Esophagus squamous epithelium (tissue), 5 donors: ENCODE measurements at regions not wholly inside any gene's neighbourhood (a gene's known extent, or its start where the extent isn't known, plus 50 kb on each side); places are given as distances from the start of the nearest gene placed in this dataset.
"Not testable (repeated sequence)": the region's sequence is repeated elsewhere in the genome, so short reads cannot be mapped to it uniquely, and the experiment has no call there.

Experiments used
- DNase-seq: peaks from one replicate; lab custom pipeline; 2025; lab: John Stamatoyannopoulos, UW
- H3K27ac ChIP-seq, 4 donors: fragments of 200-600 bp; sonication (generic); one replicate each; pipeline ENCODE4 v1.5.1; 2016 to 2019; ENCODE audit warnings: mild to moderate bottlenecking in 1 of 4
- H3K27me3 ChIP-seq, 4 donors: fragments of 200-600 bp; sonication (generic); 1 replicate in 3 of 4; 2 replicates in 1 of 4; pipeline versions ENCODE4 v1.5.1 to v1.6.0; 2017 to 2021; ENCODE audit warnings: antibody characterized with exemption in 1 of 4
- H3K36me3 ChIP-seq, 3 donors: fragments of 200-600 bp; sonication (generic); one replicate each; pipeline ENCODE4 v1.5.1; 2016 to 2019
- H3K4me1 ChIP-seq, 3 donors: fragments of 200-600 bp; sonication (generic); one replicate each; pipeline ENCODE4 v1.5.1; 2017 to 2019
- H3K4me3 ChIP-seq, 4 donors: fragments of 200-600 bp; sonication (generic); 1 replicate in 3 of 4; 2 replicates in 1 of 4; pipeline ENCODE4 v1.5.1; 2016 to 2019; ENCODE audit warnings: mild to moderate bottlenecking in 2 of 4, moderate library complexity in 1 of 4
- H3K9me3 ChIP-seq, 3 donors: fragments of 200-600 bp; sonication (generic); one replicate each; pipeline ENCODE4 v1.5.1; 2016 to 2019
- CTCF ChIP-seq, 6 experiments: fragments of 450-650 bp in 4 of 6; fragments of 200-600 bp in 2 of 6; sonication (generic) in 2 of 6; IDR thresholded peaks; one replicate each; pipeline ENCODE4 v1.5.1; 2016 to 2019; ENCODE audit warnings: antibody characterized with exemption in 6 of 6, mild to moderate bottlenecking in 4 of 6, moderate library complexity in 4 of 6
- POLR2A ChIP-seq, 4 donors: fragments of 450-650 bp; IDR thresholded peaks; one replicate each; pipeline ENCODE4 v1.6.1; 2017; ENCODE audit warnings: antibody characterized with exemption in 4 of 4, mild to moderate bottlenecking in 4 of 4, moderate library complexity in 3 of 4
- WGBS, 2 donors: methylation state at CpG; one replicate each; pipeline ENCODE4 v1.1.5; 2018; 5-methylcytosine and 5-hydroxymethylcytosine counted together
- intact Hi-C: fragments of 100-400 bp; cut with DNase I; formaldehyde crosslinking; loops from one replicate; pipeline ENCODE4 v1.15.0; 2022
- donor health status: DM: yes; HTN: yes; CAD: no.

GRCh38 chr2:194289712-194290346 is 1367.2 kb upstream of the SLC39A10 start:
- intact Hi-C loops = no loop called here
- TF ChIP-seq CTCF (IDR thresholded peaks at IDR 0.05) (no peak), POLR2A (IDR thresholded peaks at IDR 0.05) (no peak)
- Histone ChIP-seq H3K4me1 (no peaks in the 10 kb centered on the region), H3K36me3 (no peaks in the 10 kb centered on the region), H3K9me3 (no peaks in the 10 kb centered on the region), H3K27me3 (no peaks in the 10 kb centered on the region), H3K27ac (no peak overlapping the region), H3K4me3 (no peak overlapping the region)
- no peak for DNase-seq
- WGBS, 2 donors = 62 to 69% methylated on average over 4 of the region's 4 CpGs

GRCh38 chr2:194276667-194277066 is 1380.4 kb upstream of the SLC39A10 start:
- H3K27me3 ChIP-seq, intact Hi-C loops, DNase-seq: not testable (repeated sequence)

DNA sequence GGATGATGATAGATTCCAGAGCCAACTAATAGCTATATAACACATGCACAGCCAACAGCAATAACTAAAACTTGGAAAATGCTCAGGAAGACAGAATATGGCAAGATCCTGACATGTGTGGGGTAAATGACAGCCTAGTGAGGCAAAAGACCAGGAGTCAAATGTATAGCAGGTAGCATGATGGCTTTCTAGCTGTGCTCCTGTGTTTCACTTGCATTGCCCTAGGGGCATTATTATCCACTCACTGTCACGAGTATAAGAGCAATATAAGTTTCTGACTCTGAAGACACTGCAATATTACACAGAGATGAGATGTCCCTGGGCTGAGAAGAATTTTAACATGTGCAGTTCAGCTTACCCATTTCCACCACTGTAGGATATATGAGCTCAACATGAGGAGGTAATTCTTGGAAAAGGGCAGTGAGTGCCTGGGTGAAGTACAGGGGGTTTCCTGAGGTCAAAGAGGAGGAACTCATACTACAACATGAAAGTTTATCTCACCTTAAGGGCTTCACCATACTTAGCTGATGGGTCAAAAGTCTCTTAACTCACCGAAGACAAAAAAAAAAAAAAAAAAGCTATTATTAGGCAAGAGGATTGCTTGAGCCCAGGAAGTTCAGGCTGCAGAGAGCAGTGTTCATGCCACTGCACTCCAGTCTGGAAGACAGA is 1385.6 kb upstream of the SLC39A10 start:
- Histone ChIP-seq H3K9me3 (no peaks in the 10 kb centered on the region), H3K4me1 (no peaks in the 10 kb centered on the region), H3K36me3 (no peaks in the 10 kb centered on the region), H3K27me3 (no peaks in the 10 kb centered on the region), H3K27ac (no peak overlapping the region), H3K4me3 (no peak overlapping the region)
- DNase-seq = no peak
- intact Hi-C loops = no loop called here
- whole genome bisulfite sequencing, 2 donors = 32 to 40% methylated on average over 2 of the region's 2 CpGs
- TF ChIP-seq CTCF (IDR thresholded peaks at IDR 0.05) (no peak), POLR2A (IDR thresholded peaks at IDR 0.05) (no peak)

More at GRCh38 chr2:194276667-194277066, 1380.4 kb upstream of the SLC39A10 start:
- H3K27ac ChIP-seq, H3K9me3 ChIP-seq, H3K4me3 ChIP-seq, H3K36me3 ChIP-seq, H3K4me1 ChIP-seq: not testable (repeated sequence)
- WGBS, 2 donors = 77 to 90% methylated on average over 9 of the region's 9 CpGs

- no peak for DNase-seq
- Histone ChIP-seq H3K27me3 (no peaks in the 10 kb centered on the region), H3K4me3 (no peak overlapping the region), H3K27ac (no peak overlapping the region), H3K9me3 (no peaks in the 10 kb centered on the region), H3K36me3 (no peaks in the 10 kb centered on the region), H3K4me1 (no peaks in the 10 kb centered on the region)
- intact Hi-C loops = no loop called here
- TF ChIP-seq POLR2A (IDR thresholded peaks at IDR 0.05) (no peak), CTCF (IDR thresholded peaks at IDR 0.05) (no peak)
Measured at GRCh38 chr2:194270648-194271047, 1386.4 kb upstream of the SLC39A10 start.

DNA sequence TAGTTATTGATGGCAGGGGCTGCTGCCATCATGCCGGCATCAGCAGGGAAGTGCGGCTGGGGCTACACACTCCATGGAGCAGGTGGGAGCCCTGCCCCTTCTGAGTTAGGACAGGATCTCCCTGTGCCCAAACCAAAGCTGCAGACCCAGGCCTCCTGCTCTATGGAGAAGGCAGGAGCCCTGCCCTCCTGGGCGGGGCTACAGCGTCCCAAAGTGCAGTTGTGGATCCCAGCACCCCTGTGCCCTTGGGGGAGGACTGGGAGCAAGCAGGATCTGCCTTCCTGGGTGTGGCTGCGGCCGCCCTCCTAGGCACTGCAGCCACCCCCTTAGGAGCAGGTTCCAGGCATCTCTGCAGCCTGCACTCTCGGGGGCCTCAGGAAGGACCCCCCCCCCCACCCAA is 1392.4 kb upstream of the SLC39A10 start:
- TF ChIP-seq POLR2A (IDR thresholded peaks at IDR 0.05) (no peak), CTCF (IDR thresholded peaks at IDR 0.05) (no peak)
- no peak overlapping the region for H3K27ac ChIP-seq
- H3K4me1 ChIP-seq = no peaks in the 10 kb centered on the region
- intact Hi-C loops = no loop called here
- no peaks in the 10 kb centered on the region for H3K9me3 ChIP-seq
- H3K36me3 ChIP-seq = no peaks in the 10 kb centered on the region
- no peak overlapping the region for H3K4me3 ChIP-seq
- no peaks in the 10 kb centered on the region for H3K27me3 ChIP-seq
- DNase-seq = no peak
- 80% methylated on average over 2 of the region's 7 CpGs; no CpG with 5 or more reads in 1 of the 2 donors for WGBS, 2 donors
